K562 (cell line): ENCODE measurements at regions not wholly inside any gene's neighbourhood (a gene's known extent, or its start where the extent isn't known, plus 50 kb on each side); places are given as distances from the start of the nearest gene placed in this dataset.

Source experiments
- ATAC-seq: fragments of 200-7000 bp; cut with Tn5 transposase; 3 replicates; pipeline ENCODE4 v1.9.1; 2020; ENCODE audit warnings: moderate library complexity
- BruUV-seq: library from RNA; stranded (reverse); fragments of 400-500 nt; replicated peaks from 2 replicates; lab custom pipeline; 2021; lab: Mats Ljungman, UMichigan
- CTCF ChIA-PET: fragments of 300-600 bp; formaldehyde crosslinking; extraction: SDS; loops from one replicate; lab custom pipeline; 2021; ENCODE audit warnings: low intra/inter-chr PET ratio; lab: Yijun Ruan, JAX
- POLR2A ChIA-PET: fragments of 300-600, 350-650 bp; sonication (Branson Sonifier 250); formaldehyde crosslinking; extraction: SDS; loops from one replicate; lab custom pipeline; 2021; ENCODE audit warnings: antibody characterized with exemption, inconsistent platforms; lab: Yijun Ruan, JAX
- DNase-seq, 4 experiments: peaks; one replicate each; pipeline versions ENCODE4 v3.0.0 to v3.0.0-alpha.2; 2011 to 2018; ENCODE audit warnings: low spot score in 3 of 4, mixed read lengths in 3 of 4; ENCODE audit errors: extremely low read depth in 1 of 4
- FAIRE-seq: peaks from 2 replicates; lab custom pipeline; 2011; peaks lifted over from hg19 to GRCh38; lab: Jason Lieb, UNC
- H2AFZ ChIP-seq: 2 replicates; pipeline ENCODE4 v1.6.0; 2011; ENCODE audit warnings: low read depth, low read length, control low read depth, inconsistent platforms
- H3K27ac ChIP-seq: fragments of 200-600 bp; 3 replicates; pipeline ENCODE4 v1.8.0; 2011; ENCODE audit warnings: low read depth, mild to moderate bottlenecking, control low read depth, inconsistent platforms, low read length, moderate library complexity, mixed read lengths; ENCODE audit errors: extremely low read depth
- H3K27me3 ChIP-seq, 2 experiments: fragments of 300-600 bp in 1 of 2; 2 replicates in 1 of 2; 3 replicates in 1 of 2; pipeline versions ENCODE4 v1.6.0 to v1.8.0; 2011; ENCODE audit warnings: inconsistent platforms in 2 of 2, low read length in 2 of 2, mild to moderate bottlenecking in 1 of 2, mixed read lengths in 1 of 2, moderate library complexity in 1 of 2; ENCODE audit not compliant: control insufficient read depth in 2 of 2, insufficient read depth in 2 of 2
- H3K36me3 ChIP-seq: fragments of 300-600 bp; 3 replicates; pipeline ENCODE4 v1.8.0; 2011; ENCODE audit warnings: mild to moderate bottlenecking, low read length, inconsistent platforms; ENCODE audit not compliant: control insufficient read depth, insufficient read depth
- H3K4me1 ChIP-seq, 2 experiments: fragments of 200-600 bp in 1 of 2; replicated peaks in 1 of 2; 2 replicates in 1 of 2; 3 replicates in 1 of 2; pipeline versions ENCODE4 v1.5.1 to v1.8.0; 2011; ENCODE audit warnings: inconsistent platforms in 2 of 2, low read length in 2 of 2, mild to moderate bottlenecking in 1 of 2, mixed read lengths in 1 of 2, moderate library complexity in 1 of 2; ENCODE audit not compliant: control insufficient read depth in 2 of 2, insufficient read depth in 2 of 2
- H3K4me2 ChIP-seq: 2 replicates; pipeline ENCODE4 v1.6.1; 2011; ENCODE audit warnings: low read length, control low read depth, inconsistent platforms, mixed read lengths; ENCODE audit not compliant: insufficient read depth
- H3K4me3 ChIP-seq: fragments of 200-600 bp; sonication (generic), shearing (Covaris generic); 2 replicates; pipeline ENCODE4 v1.5.1; 2016; ENCODE audit warnings: control low read depth, inconsistent platforms
- H3K79me2 ChIP-seq: fragments of 200-600 bp; 3 replicates; pipeline ENCODE4 v1.8.0; 2011; ENCODE audit warnings: low read length, inconsistent platforms; ENCODE audit not compliant: control insufficient read depth, insufficient read depth
- H3K9ac ChIP-seq, 2 experiments: 2 replicates each; pipeline versions ENCODE4 v1.6.0 to v1.6.1; 2011; ENCODE audit warnings: low read depth in 2 of 2, low read length in 2 of 2, control low read depth in 1 of 2, inconsistent platforms in 1 of 2, mild to moderate bottlenecking in 1 of 2, mixed read lengths in 1 of 2; ENCODE audit not compliant: insufficient read depth in 1 of 2
- H3K9me1 ChIP-seq: one replicate; pipeline ENCODE4 v1.6.0; 2011; ENCODE audit warnings: inconsistent platforms, mild to moderate bottlenecking, low read length, moderate library complexity; ENCODE audit not compliant: control insufficient read depth, insufficient read depth
- H3K9me3 ChIP-seq: replicated peaks from 2 replicates; pipeline ENCODE4 v1.5.1; 2011; ENCODE audit warnings: low read depth, low read length, inconsistent platforms; ENCODE audit not compliant: control insufficient read depth, insufficient read depth
- H4K20me1 ChIP-seq: replicated peaks from 2 replicates; pipeline ENCODE4 v1.6.1; 2011; ENCODE audit warnings: low read length, inconsistent platforms, mixed read lengths; ENCODE audit not compliant: control insufficient read depth, insufficient read depth
- CBX5 ChIP-seq: IDR thresholded peaks from 2 replicates; pipeline ENCODE4 v1.6.1; 2014; ENCODE audit warnings: low read depth, borderline replicate concordance
- EP400 ChIP-seq: fragments of 450-650 bp; IDR thresholded peaks from 2 replicates; pipeline ENCODE4 v1.6.1; 2017; ENCODE audit warnings: antibody characterized with exemption, mild to moderate bottlenecking, moderate library complexity
- ETV1 ChIP-seq: fragments of 450-650 bp; conservative IDR thresholded peaks from 2 replicates; pipeline ENCODE4 v1.6.1; 2016; ENCODE audit warnings: missing genetic modification characterization, control low read depth, low read depth, missing compliant biosample characterization
- FIP1L1 ChIP-seq: fragments of 200-400 bp; formaldehyde crosslinking; IDR thresholded peaks from 2 replicates; pipeline ENCODE4 v1.6.1; 2018; ENCODE audit warnings: mild to moderate bottlenecking, low read depth, low read length; ENCODE audit not compliant: poor library complexity, severe bottlenecking
- GABPB1 ChIP-seq: sonication (generic); formaldehyde crosslinking; IDR thresholded peaks from 2 replicates; pipeline ENCODE4 v1.8.0; 2022; ENCODE audit warnings: mild to moderate bottlenecking, missing genetic modification reagents
- NFRKB ChIP-seq: fragments of 450-650 bp; IDR thresholded peaks from 2 replicates; pipeline ENCODE4 v1.6.1; 2016; ENCODE audit warnings: low read depth
- SETDB1 ChIP-seq: IDR thresholded peaks from one replicate; pipeline ENCODE4 v1.6.1; 2012; ENCODE audit warnings: low read length, control low read depth, inconsistent platforms
- YBX1 ChIP-seq: fragments of 450-650 bp; IDR thresholded peaks from 2 replicates; pipeline ENCODE4 v1.7.1; 2016; ENCODE audit warnings: mild to moderate bottlenecking
- WGBS: fragments of 100-300 bp; shearing (Covaris generic); methylation state at CpG from one replicate; pipeline ENCODE4 v1.1.6; 2016; ENCODE audit warnings: low coverage, mixed read lengths; ENCODE audit not compliant: insufficient coverage; ENCODE audit errors: missing lambda C conversion rate; 5-methylcytosine and 5-hydroxymethylcytosine counted together
- in situ Hi-C: fragments of 300-500 bp; cut with MboI; formaldehyde crosslinking; loops from 4 replicates; pipeline ENCODE4 v1.15.0; 2018; ENCODE audit warnings: inconsistent platforms, mixed read lengths
- intact Hi-C: fragments of 100-400 bp; cut with micrococcal nuclease; formaldehyde crosslinking; loops from 2 replicates; pipeline ENCODE4 v1.14.2; 2022
- TF ChIP-seq, protein P1 (sequence below): IDR thresholded peaks from 2 replicates; pipeline ENCODE4 v1.6.1; 2011; ENCODE audit warnings: borderline replicate concordance, low read depth, mild to moderate bottlenecking, moderate library complexity, low read length; ENCODE audit not compliant: insufficient read depth, poor library complexity, severe bottlenecking
- TF ChIP-seq, protein P2 (sequence below): sonication (generic); formaldehyde crosslinking; IDR thresholded peaks from 2 replicates; pipeline ENCODE4 v1.8.0; 2023; ENCODE audit warnings: mild to moderate bottlenecking, missing genetic modification reagents
- TF ChIP-seq, protein P3 (sequence below): fragments of 450-650 bp; IDR thresholded peaks from 2 replicates; pipeline ENCODE4 v1.6.1; 2016; ENCODE audit warnings: low read depth

DNA sequence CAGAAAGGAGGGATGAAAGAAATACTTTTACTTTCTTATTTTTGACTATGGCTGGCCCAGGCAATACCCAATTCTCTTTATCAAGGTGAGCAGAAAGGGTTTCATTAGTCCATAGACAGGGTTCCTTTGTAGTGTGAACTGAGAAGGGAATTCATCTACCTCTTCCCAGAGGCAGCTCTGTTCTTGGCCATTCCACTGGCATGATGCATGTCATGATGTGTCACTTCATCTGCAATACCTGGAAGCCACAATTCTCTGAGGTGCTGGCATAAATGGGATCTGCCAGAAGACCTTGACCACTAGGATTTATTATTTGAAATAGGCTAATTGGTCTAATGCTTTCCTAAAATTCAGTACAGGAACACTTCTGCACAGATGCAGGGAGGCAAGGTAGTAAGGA is 542.8 kb downstream of the RFC3 start (continued):
- no peak for TF ChIP-seq EP400
- TF ChIP-seq, protein P1, sequence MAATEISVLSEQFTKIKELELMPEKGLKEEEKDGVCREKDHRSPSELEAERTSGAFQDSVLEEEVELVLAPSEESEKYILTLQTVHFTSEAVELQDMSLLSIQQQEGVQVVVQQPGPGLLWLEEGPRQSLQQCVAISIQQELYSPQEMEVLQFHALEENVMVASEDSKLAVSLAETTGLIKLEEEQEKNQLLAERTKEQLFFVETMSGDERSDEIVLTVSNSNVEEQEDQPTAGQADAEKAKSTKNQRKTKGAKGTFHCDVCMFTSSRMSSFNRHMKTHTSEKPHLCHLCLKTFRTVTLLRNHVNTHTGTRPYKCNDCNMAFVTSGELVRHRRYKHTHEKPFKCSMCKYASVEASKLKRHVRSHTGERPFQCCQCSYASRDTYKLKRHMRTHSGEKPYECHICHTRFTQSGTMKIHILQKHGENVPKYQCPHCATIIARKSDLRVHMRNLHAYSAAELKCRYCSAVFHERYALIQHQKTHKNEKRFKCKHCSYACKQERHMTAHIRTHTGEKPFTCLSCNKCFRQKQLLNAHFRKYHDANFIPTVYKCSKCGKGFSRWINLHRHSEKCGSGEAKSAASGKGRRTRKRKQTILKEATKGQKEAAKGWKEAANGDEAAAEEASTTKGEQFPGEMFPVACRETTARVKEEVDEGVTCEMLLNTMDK: no peak
- TF ChIP-seq CBX5: no peak

DNA sequence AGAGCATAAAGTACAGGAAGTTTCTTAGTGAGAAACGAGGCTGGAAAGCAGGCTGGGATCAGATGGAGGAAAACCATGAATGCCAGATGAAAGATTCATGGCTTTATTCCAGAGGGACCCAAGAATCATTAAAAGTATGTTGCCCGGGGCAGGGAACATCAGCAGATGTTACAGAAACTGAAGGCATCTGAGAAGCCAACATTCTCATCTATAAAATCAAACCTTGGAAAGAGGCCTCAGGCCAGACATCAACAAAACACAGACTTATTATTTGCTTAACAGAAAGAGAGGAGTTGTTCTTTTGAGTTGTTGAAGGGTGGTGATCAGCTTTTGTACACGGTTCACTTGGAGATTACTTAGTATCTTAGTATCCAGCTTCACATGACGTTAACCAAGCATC is 543.6 kb downstream of the RFC3 start:
- no peak for DNase-seq
- Histone ChIP-seq H3K27me3 (no peaks in the 10 kb centered on the region), H3K27ac (no peak overlapping the region), H2AFZ (no peak overlapping the region), H3K9me1 (no peaks in the 10 kb centered on the region), H3K9me3 (no peaks in the 10 kb centered on the region), H3K9ac (no peak overlapping the region), H3K36me3 (no peaks in the 10 kb centered on the region), H3K79me2 (no peaks in the 10 kb centered on the region), H3K4me2 (no peak overlapping the region), H4K20me1 (no peaks in the 10 kb centered on the region), H3K4me3 (no peak overlapping the region), H3K4me1 (no peaks in the 10 kb centered on the region)
- POLR2A ChIA-PET: no interaction called here
- intact Hi-C loops (no loop called here), in situ Hi-C loops (no loop called here)
- WGBS: 3% methylated on average over 4 of the region's 4 CpGs
- FAIRE-seq: no peak
- no peak for ATAC-seq
- no TSS peak for BruUV-seq
- CTCF ChIA-PET: no interaction called here
- TF ChIP-seq SETDB1: no peak
- TF ChIP-seq ETV1 (tag): no peak
- TF ChIP-seq, protein P2, sequence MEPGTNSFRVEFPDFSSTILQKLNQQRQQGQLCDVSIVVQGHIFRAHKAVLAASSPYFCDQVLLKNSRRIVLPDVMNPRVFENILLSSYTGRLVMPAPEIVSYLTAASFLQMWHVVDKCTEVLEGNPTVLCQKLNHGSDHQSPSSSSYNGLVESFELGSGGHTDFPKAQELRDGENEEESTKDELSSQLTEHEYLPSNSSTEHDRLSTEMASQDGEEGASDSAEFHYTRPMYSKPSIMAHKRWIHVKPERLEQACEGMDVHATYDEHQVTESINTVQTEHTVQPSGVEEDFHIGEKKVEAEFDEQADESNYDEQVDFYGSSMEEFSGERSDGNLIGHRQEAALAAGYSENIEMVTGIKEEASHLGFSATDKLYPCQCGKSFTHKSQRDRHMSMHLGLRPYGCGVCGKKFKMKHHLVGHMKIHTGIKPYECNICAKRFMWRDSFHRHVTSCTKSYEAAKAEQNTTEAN (CRISPR knock-in tag): no peak
- no peak for TF ChIP-seq YBX1
- no peak for TF ChIP-seq NFRKB
- TF ChIP-seq FIP1L1: no peak
- TF ChIP-seq, protein P3, sequence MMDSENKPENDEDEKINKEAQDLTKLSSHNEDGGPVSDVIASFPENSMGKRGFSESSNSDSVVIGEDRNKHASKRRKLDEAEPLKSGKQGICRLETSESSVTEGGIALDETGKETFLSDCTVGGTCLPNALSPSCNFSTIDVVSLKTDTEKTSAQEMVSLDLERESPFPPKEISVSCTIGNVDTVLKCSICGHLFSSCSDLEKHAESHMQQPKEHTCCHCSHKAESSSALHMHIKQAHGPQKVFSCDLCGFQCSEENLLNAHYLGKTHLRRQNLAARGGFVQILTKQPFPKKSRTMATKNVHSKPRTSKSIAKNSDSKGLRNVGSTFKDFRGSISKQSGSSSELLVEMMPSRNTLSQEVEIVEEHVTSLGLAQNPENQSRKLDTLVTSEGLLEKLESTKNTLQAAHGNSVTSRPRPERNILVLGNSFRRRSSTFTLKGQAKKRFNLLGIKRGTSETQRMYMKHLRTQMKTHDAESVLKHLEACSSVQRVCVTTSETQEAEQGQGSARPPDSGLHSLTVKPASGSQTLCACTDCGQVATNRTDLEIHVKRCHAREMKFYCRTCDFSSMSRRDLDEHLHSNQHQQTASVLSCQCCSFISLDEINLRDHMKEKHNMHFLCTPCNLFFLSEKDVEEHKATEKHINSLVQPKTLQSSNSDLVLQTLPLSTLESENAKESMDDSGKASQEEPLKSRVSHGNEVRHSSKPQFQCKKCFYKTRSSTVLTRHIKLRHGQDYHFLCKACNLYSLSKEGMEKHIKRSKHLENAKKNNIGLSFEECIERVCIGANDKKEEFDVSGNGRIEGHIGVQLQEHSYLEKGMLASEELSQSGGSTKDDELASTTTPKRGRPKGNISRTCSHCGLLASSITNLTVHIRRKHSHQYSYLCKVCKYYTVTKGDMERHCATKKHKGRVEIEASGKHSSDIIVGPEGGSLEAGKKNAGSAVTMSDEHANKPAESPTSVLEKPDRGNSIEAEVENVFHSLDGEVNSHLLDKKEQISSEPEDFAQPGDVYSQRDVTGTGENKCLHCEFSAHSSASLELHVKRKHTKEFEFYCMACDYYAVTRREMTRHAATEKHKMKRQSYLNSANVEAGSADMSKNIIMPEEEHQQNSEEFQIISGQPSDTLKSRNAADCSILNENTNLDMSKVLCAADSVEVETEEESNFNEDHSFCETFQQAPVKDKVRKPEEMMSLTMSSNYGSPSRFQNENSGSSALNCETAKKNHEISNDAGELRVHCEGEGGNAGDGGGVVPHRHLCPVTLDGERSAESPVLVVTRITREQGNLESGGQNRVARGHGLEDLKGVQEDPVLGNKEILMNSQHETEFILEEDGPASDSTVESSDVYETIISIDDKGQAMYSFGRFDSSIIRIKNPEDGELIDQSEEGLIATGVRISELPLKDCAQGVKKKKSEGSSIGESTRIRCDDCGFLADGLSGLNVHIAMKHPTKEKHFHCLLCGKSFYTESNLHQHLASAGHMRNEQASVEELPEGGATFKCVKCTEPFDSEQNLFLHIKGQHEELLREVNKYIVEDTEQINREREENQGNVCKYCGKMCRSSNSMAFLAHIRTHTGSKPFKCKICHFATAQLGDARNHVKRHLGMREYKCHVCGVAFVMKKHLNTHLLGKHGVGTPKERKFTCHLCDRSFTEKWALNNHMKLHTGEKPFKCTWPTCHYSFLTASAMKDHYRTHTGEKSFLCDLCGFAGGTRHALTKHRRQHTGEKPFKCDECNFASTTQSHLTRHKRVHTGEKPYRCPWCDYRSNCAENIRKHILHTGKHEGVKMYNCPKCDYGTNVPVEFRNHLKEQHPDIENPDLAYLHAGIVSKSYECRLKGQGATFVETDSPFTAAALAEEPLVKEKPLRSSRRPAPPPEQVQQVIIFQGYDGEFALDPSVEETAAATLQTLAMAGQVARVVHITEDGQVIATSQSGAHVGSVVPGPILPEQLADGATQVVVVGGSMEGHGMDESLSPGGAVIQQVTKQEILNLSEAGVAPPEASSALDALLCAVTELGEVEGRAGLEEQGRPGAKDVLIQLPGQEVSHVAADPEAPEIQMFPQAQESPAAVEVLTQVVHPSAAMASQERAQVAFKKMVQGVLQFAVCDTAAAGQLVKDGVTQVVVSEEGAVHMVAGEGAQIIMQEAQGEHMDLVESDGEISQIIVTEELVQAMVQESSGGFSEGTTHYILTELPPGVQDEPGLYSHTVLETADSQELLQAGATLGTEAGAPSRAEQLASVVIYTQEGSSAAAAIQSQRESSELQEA: no peak
- TF ChIP-seq GABPB1 (CRISPR knock-in tag): no peak
